Small intestine (tissue), 7 donors: ENCODE measurements at regions not wholly inside any gene's neighbourhood (a gene's known extent, or its start where the extent isn't known, plus 50 kb on each side); places are given as distances from the start of the nearest gene placed in this dataset.

ENCODE experiments used
- DNase-seq, 2 donors: peaks; one replicate each; pipeline versions ENCODE4 v3.0.0 to v3.0.0-alpha.2; 2013
- FAIRE-seq: peaks from 2 replicates; lab custom pipeline; 2012; peaks lifted over from hg19 to GRCh38; lab: Jason Lieb, UNC
- H3K27ac ChIP-seq, 3 donors: one replicate each; pipeline ENCODE4 v1.5.1; 2013; ENCODE audit warnings: low read length in 2 of 3, mild to moderate bottlenecking in 2 of 3, control low read depth in 1 of 3, inconsistent platforms in 1 of 3, low read depth in 1 of 3, moderate library complexity in 1 of 3
- H3K27me3 ChIP-seq, 3 donors: one replicate each; pipeline ENCODE4 v1.6.1; 2013; ENCODE audit warnings: low read length in 3 of 3, inconsistent platforms in 1 of 3; ENCODE audit not compliant: control insufficient read depth in 3 of 3, insufficient read depth in 3 of 3
- H3K36me3 ChIP-seq, 3 donors: one replicate each; pipeline ENCODE4 v1.6.1; 2013; ENCODE audit warnings: low read length in 3 of 3, inconsistent platforms in 1 of 3, low read depth in 1 of 3, mild to moderate bottlenecking in 1 of 3, moderate library complexity in 1 of 3; ENCODE audit not compliant: control insufficient read depth in 3 of 3, insufficient read depth in 2 of 3
- H3K4me1 ChIP-seq, 3 donors: one replicate each; pipeline ENCODE4 v1.6.1; 2013; ENCODE audit warnings: low read length in 2 of 3, inconsistent platforms in 1 of 3, low read depth in 1 of 3, mild to moderate bottlenecking in 1 of 3, moderate library complexity in 1 of 3; ENCODE audit not compliant: control insufficient read depth in 3 of 3, insufficient read depth in 2 of 3
- H3K4me3 ChIP-seq, 3 donors: one replicate each; pipeline ENCODE4 v1.5.1; 2013; ENCODE audit warnings: low read length in 3 of 3, control low read depth in 1 of 3, inconsistent platforms in 1 of 3, low read depth in 1 of 3, mild to moderate bottlenecking in 1 of 3, moderate library complexity in 1 of 3
- H3K9me3 ChIP-seq, 2 donors: one replicate each; pipeline ENCODE4 v1.6.1; 2013; ENCODE audit warnings: low read depth in 1 of 2, low read length in 1 of 2; ENCODE audit not compliant: control insufficient read depth in 2 of 2, insufficient read depth in 1 of 2
- WGBS, 3 donors: extraction: QIAGEN DNeasy Blood & Tissue Kit; methylation state at CpG; one replicate each; pipeline ENCODE4 v1.1.7; 2013; 5-methylcytosine and 5-hydroxymethylcytosine counted together
- donor health status: healthy with polysubstance abuse.
- donor health status: control.
- donor health status: control.
- donor health status: Bipolar disorder and iron deficiency.
- donor health status: healthy.

DNA sequence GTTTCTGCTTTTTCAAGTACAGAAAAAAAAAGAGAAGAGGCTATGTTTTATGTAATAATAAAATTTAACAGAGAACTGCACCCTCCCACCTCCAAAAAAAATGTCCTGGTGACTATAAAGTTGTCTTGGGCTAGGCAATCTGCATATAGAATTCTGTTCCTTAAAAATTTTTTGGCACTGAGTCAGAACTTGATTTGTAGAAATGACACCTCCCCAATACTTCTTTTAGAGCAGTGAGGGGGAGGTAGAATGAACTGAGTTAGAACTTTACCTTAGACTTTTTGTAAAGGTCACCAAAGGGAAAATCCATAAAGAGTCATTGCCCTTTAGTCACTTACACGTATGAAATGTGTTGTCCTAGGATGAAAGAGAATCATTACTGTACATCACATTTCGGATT is 80.0 kb downstream of the BTG1 start:
- no peaks in the 10 kb centered on the region for H3K9me3 ChIP-seq
- no peaks in the 10 kb centered on the region for H3K36me3 ChIP-seq
- H3K27me3 ChIP-seq: no peaks in the 10 kb centered on the region
- no peak overlapping the region for H3K27ac ChIP-seq
- peaks cover 2 to 12% (median 3%) of the 10 kb centered on the region in 3 donors for H3K4me1 ChIP-seq
- DNase-seq (no peak), FAIRE-seq (no peak)
- 45 to 68% (median 56%) methylated on average over 2 of the region's 2 CpGs for WGBS, 3 donors
- H3K4me3 ChIP-seq: no peak overlapping the region

- Histone ChIP-seq H3K9me3 (no peaks in the 10 kb centered on the region), H3K27me3 (no peaks in the 10 kb centered on the region), H3K36me3 (no peaks in the 10 kb centered on the region), H3K27ac (no peak overlapping the region), H3K4me3 (no peak overlapping the region), H3K4me1 (peaks cover under 1 to 10% (median 3%) of the 10 kb centered on the region in 3 donors)
- DNase-seq (peak in 1 of 2 donors; percentile 9), FAIRE-seq (no peak)
- WGBS, 3 donors: 50 to 78% (median 58%) methylated on average over 8 of the region's 8 CpGs
These were observed 80.6 kb downstream of the BTG1 start for GRCh38 chr12:92065018-92065499.

GRCh38 chr12:92064422-92064821 is 81.2 kb downstream of the BTG1 start:
- H3K36me3 ChIP-seq: no peaks in the 10 kb centered on the region
- no peaks in the 10 kb centered on the region for H3K9me3 ChIP-seq
- H3K4me1 ChIP-seq: peaks cover 0 to 4% (median 0%) of the 10 kb centered on the region in 3 donors
- 14 to 40% (median 33%) methylated on average over 1 of the region's 1 CpG for WGBS, 3 donors
- H3K27me3 ChIP-seq: no peaks in the 10 kb centered on the region
- no peak for FAIRE-seq
- no peak overlapping the region for H3K27ac ChIP-seq
- DNase-seq: peak; percentile 28 to 38
- H3K4me3 ChIP-seq: no peak overlapping the region

DNA sequence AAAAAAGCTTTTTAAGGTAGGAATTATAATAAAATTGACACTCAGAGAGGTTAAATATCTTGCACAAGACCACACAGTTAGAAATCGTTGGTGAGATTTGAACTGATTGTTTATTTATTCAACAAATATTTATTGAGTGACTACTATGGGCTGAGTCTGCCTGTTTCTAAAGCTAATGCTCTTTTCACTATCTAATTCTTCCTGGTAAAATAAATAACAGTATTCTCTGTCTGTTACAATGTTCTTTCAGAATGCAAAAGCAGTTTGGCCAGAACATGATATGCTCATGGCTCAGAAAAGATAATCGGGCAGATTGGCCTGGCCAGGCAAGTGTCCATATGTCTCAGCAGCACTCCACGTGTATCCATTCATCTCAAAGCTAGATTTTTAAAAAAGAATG is 82.0 kb downstream of the BTG1 start:
- H3K9me3 ChIP-seq: no peaks in the 10 kb centered on the region
- no peaks in the 10 kb centered on the region for H3K27me3 ChIP-seq
- no peak overlapping the region for H3K27ac ChIP-seq
- H3K36me3 ChIP-seq: no peaks in the 10 kb centered on the region
- no peaks in the 10 kb centered on the region for H3K4me1 ChIP-seq
- 63 to 79% (median 78%) methylated on average over 3 of the region's 3 CpGs for WGBS, 3 donors
- FAIRE-seq (no peak), DNase-seq (no peak)
- no peak overlapping the region for H3K4me3 ChIP-seq

- no peak overlapping the region for H3K27ac ChIP-seq
These were observed 82.8 kb downstream of the BTG1 start for GRCh38 chr12:92062539-92063493.

GRCh38 chr12:92061061-92061460 is 84.6 kb downstream of the BTG1 start:
- H3K27ac ChIP-seq: no peak overlapping the region
- H3K4me1 ChIP-seq: no peaks in the 10 kb centered on the region
- H3K9me3 ChIP-seq: no peaks in the 10 kb centered on the region
- no peaks in the 10 kb centered on the region for H3K27me3 ChIP-seq
- no peak overlapping the region for H3K4me3 ChIP-seq
- no peaks in the 10 kb centered on the region for H3K36me3 ChIP-seq
- FAIRE-seq (no peak), DNase-seq (no peak)

More at GRCh38 chr12:92062539-92063493, 82.8 kb downstream of the BTG1 start:
- Histone ChIP-seq H3K27me3 (no peaks in the 10 kb centered on the region), H3K4me1 (no peaks in the 10 kb centered on the region), H3K36me3 (no peaks in the 10 kb centered on the region), H3K9me3 (no peaks in the 10 kb centered on the region), H3K4me3 (no peak overlapping the region)
- FAIRE-seq (no peak), DNase-seq (no peak)
- WGBS, 3 donors: 86 to 90% (median 88%) methylated on average over 6 of the region's 6 CpGs

GRCh38 chr12:92059960-92060359 is 85.7 kb downstream of the BTG1 start:
- no peaks in the 10 kb centered on the region for H3K9me3 ChIP-seq
- peaks cover 0 to 2% (median 0%) of the 10 kb centered on the region in 3 donors for H3K4me1 ChIP-seq
- no peaks in the 10 kb centered on the region for H3K27me3 ChIP-seq
- no peak overlapping the region for H3K27ac ChIP-seq
- H3K4me3 ChIP-seq: no peak overlapping the region
- DNase-seq: no peak
- WGBS, 3 donors: 73 to 93% (median 90%) methylated on average over 2 of the region's 2 CpGs
- no peak for FAIRE-seq
- H3K36me3 ChIP-seq: no peaks in the 10 kb centered on the region

GRCh38 chr12:92058664-92059063 is 87.0 kb downstream of the BTG1 start:
- no peak overlapping the region for H3K27ac ChIP-seq
- no peaks in the 10 kb centered on the region for H3K9me3 ChIP-seq
- H3K4me1 ChIP-seq: peaks cover 0 to 2% (median 0%) of the 10 kb centered on the region in 3 donors
- H3K27me3 ChIP-seq: no peaks in the 10 kb centered on the region
- no peak overlapping the region for H3K4me3 ChIP-seq
- WGBS, 3 donors: 91 to 97% (median 92%) methylated on average over 1 of the region's 1 CpG
- no peak for FAIRE-seq
- no peak for DNase-seq
- H3K36me3 ChIP-seq: no peaks in the 10 kb centered on the region
